ENCODE measurements at regions not wholly inside any gene's neighbourhood (a gene's known extent, or its start where the extent isn't known, plus 50 kb on each side); places are given as distances from the start of the nearest gene placed in this dataset.

- FAIRE-seq (no peak), DNase-seq (ENCODE audit: low spot score in 2 of 2) (no peak)
Observed at GRCh38 chr9:19732441-19732951, 56.3 kb downstream of the SLC24A2 start.

GRCh38 chr9:19728101-19728500 lies 60.7 kb downstream of the SLC24A2 start:
- DNase-seq (ENCODE audit: low spot score in 2 of 2): no peak
- FAIRE-seq: no peak

GRCh38 chr9:19725970-19726369 lies 62.9 kb downstream of the SLC24A2 start:
- FAIRE-seq (no peak), DNase-seq (ENCODE audit: low spot score in 2 of 2) (no peak)

GRCh38 chr9:19720377-19720776 lies 68.5 kb downstream of the SLC24A2 start:
- FAIRE-seq: no peak

GRCh38 chr9:19703702-19704101 lies 85.1 kb downstream of the SLC24A2 start:
- DNase-seq (ENCODE audit: low spot score in 2 of 2) (no peak), FAIRE-seq (no peak)

More at GRCh38 chr9:19720377-19720776, 68.5 kb downstream of the SLC24A2 start:
- no peak for DNase-seq (ENCODE audit: low spot score in 2 of 2)

- DNase-seq (ENCODE audit: low spot score in 2 of 2): peak in 1 of 2 donors; percentile 7
- peak; percentile 94 for FAIRE-seq
Observed at GRCh38 chr9:19701991-19702390, 86.8 kb downstream of the SLC24A2 start.

GRCh38 chr9:19701274-19701673 lies 87.6 kb downstream of the SLC24A2 start:
- FAIRE-seq: no peak
- no peak for DNase-seq (ENCODE audit: low spot score in 2 of 2)

GRCh38 chr9:19700699-19701098 lies 88.1 kb downstream of the SLC24A2 start:
- no peak for DNase-seq (ENCODE audit: low spot score in 2 of 2)
- no peak for FAIRE-seq

- DNase-seq (ENCODE audit: low spot score in 2 of 2) (no peak), FAIRE-seq (no peak)
Observed at GRCh38 chr9:19699756-19700155, 89.1 kb downstream of the SLC24A2 start.

GRCh38 chr9:19698960-19699359 lies 89.9 kb downstream of the SLC24A2 start:
- DNase-seq (ENCODE audit: low spot score in 2 of 2) (no peak), FAIRE-seq (no peak)

GRCh38 chr9:19694601-19695000 lies 94.2 kb downstream of the SLC24A2 start:
- FAIRE-seq (no peak), DNase-seq (ENCODE audit: low spot score in 2 of 2) (no peak)

GRCh38 chr9:19690128-19690527 lies 98.7 kb downstream of the SLC24A2 start:
- no peak for FAIRE-seq
- no peak for DNase-seq (ENCODE audit: low spot score in 2 of 2)

- FAIRE-seq (no peak), DNase-seq (ENCODE audit: low spot score in 2 of 2) (no peak)
Observed at GRCh38 chr9:19689328-19690101, 99.3 kb downstream of the SLC24A2 start.

GRCh38 chr9:19683715-19684114 lies 105.1 kb downstream of the SLC24A2 start:
- FAIRE-seq (no peak), DNase-seq (ENCODE audit: low spot score in 2 of 2) (no peak)

GRCh38 chr9:19682397-19682796 lies 106.4 kb downstream of the SLC24A2 start:
- FAIRE-seq (no peak), DNase-seq (ENCODE audit: low spot score in 2 of 2) (no peak)

GRCh38 chr9:19681846-19682245 lies 107.0 kb downstream of the SLC24A2 start:
- DNase-seq (ENCODE audit: low spot score in 2 of 2) (no peak), FAIRE-seq (no peak)

GRCh38 chr9:19677924-19678323 lies 110.9 kb downstream of the SLC24A2 start:
- FAIRE-seq (no peak), DNase-seq (ENCODE audit: low spot score in 2 of 2) (no peak)

- FAIRE-seq: no peak
- no peak for DNase-seq (ENCODE audit: low spot score in 2 of 2)
Observed at GRCh38 chr9:19675492-19675891, 113.3 kb downstream of the SLC24A2 start.

- FAIRE-seq: no peak
- DNase-seq (ENCODE audit: low spot score in 2 of 2): no peak
Observed at GRCh38 chr9:19666575-19666974, 122.3 kb downstream of the SLC24A2 start.

GRCh38 chr9:19665146-19665863 lies 123.5 kb downstream of the SLC24A2 start:
- FAIRE-seq (no peak), DNase-seq (ENCODE audit: low spot score in 2 of 2) (no peak)

GRCh38 chr9:19663570-19663969 lies 125.3 kb downstream of the SLC24A2 start:
- DNase-seq (ENCODE audit: low spot score in 2 of 2) (no peak), FAIRE-seq (no peak)

GRCh38 chr9:19662213-19662612 lies 126.6 kb downstream of the SLC24A2 start:
- DNase-seq (ENCODE audit: low spot score in 2 of 2) (no peak), FAIRE-seq (no peak)
